Lower leg skin (tissue), 4 donors: ENCODE measurements at regions not wholly inside any gene's neighbourhood (a gene's known extent, or its start where the extent isn't known, plus 50 kb on each side); places are given as distances from the start of the nearest gene placed in this dataset.

ENCODE experiments used
- DNase-seq, 2 donors: peaks; one replicate each; pipeline ENCODE4 v3.0.0-alpha.2; 2019; ENCODE audit warnings: low spot score in 2 of 2
- H3K4me3 ChIP-seq: fragments of 200-600 bp; sonication (generic); 2 replicates; pipeline ENCODE4 v1.5.1; 2017; ENCODE audit warnings: mild to moderate bottlenecking, low read depth; ENCODE audit not compliant: poor library complexity, severe bottlenecking
- CTCF ChIP-seq, 3 donors: fragments of 450-650 bp; IDR thresholded peaks; one replicate each; pipeline ENCODE4 v1.5.1; 2016; ENCODE audit warnings: antibody characterized with exemption in 3 of 3, mild to moderate bottlenecking in 3 of 3, moderate library complexity in 2 of 3
- POLR2A ChIP-seq, 2 donors: fragments of 450-650 bp; IDR thresholded peaks; one replicate each; pipeline ENCODE4 v1.6.1; 2016 to 2017; ENCODE audit warnings: antibody characterized with exemption in 2 of 2, mild to moderate bottlenecking in 1 of 2, moderate library complexity in 1 of 2
- WGBS, 2 donors: methylation state at CpG; one replicate each; pipeline ENCODE4 v1.1.5; 2018; 5-methylcytosine and 5-hydroxymethylcytosine counted together
- intact Hi-C: fragments of 100-400 bp; cut with DNase I; formaldehyde crosslinking; loops from one replicate; pipeline ENCODE4 v1.15.0; 2023; ENCODE audit warnings: low total_unique reads

- no peak for DNase-seq
- 91 to 96% methylated on average over 4 to 12 of the region's 12 CpGs for WGBS, 2 donors
- TF ChIP-seq CTCF (IDR thresholded peaks at IDR 0.05) = no peak
- no peak for TF ChIP-seq POLR2A (IDR thresholded peaks at IDR 0.05)
Observed at GRCh38 chr13:85638815-85639393, 160.3 kb downstream of the SLITRK6 start.

GRCh38 chr13:85638265-85638664 is 161.0 kb downstream of the SLITRK6 start:
- no peak overlapping the region for H3K4me3 ChIP-seq
- WGBS, 2 donors = 84 to 93% methylated on average over 6 of the region's 6 CpGs
- peak in 1 of 2 donors; percentile 79 for DNase-seq
- intact Hi-C loops = no loop called here
- no peak for TF ChIP-seq POLR2A (IDR thresholded peaks at IDR 0.05)
- TF ChIP-seq CTCF (IDR thresholded peaks at IDR 0.05) = no peak

More at GRCh38 chr13:85638815-85639393, 160.3 kb downstream of the SLITRK6 start:
- intact Hi-C loops = no loop called here
- no peak overlapping the region for H3K4me3 ChIP-seq

- DNase-seq = no peak
- TF ChIP-seq POLR2A (IDR thresholded peaks at IDR 0.05) (no peak), CTCF (IDR thresholded peaks at IDR 0.05) (no peak)
- WGBS, 2 donors = 52 to 57% methylated on average over 3 of the region's 3 CpGs
- H3K4me3 ChIP-seq = no peak overlapping the region
- intact Hi-C loops = no loop called here
Observed at GRCh38 chr13:85632526-85633195, 166.6 kb downstream of the SLITRK6 start.

GRCh38 chr13:85631801-85632200 is 167.4 kb downstream of the SLITRK6 start:
- intact Hi-C loops = no loop called here
- H3K4me3 ChIP-seq = no peak overlapping the region
- TF ChIP-seq CTCF (IDR thresholded peaks at IDR 0.05) (no peak), POLR2A (IDR thresholded peaks at IDR 0.05) (no peak)
- WGBS, 2 donors = 52 to 60% methylated on average over 4 of the region's 4 CpGs
- no peak for DNase-seq

- no peak overlapping the region for H3K4me3 ChIP-seq
- no peak for TF ChIP-seq POLR2A (IDR thresholded peaks at IDR 0.05)
- TF ChIP-seq CTCF (IDR thresholded peaks at IDR 0.05) = no peak
- no peak for DNase-seq
- 88 to 94% methylated on average over 4 of the region's 4 CpGs for WGBS, 2 donors
- intact Hi-C loops = no loop called here
Observed at GRCh38 chr13:85626603-85627002, 172.6 kb downstream of the SLITRK6 start.
